ENCODE measurements at regions not wholly inside any gene's neighbourhood (a gene's known extent, or its start where the extent isn't known, plus 50 kb on each side); places are given as distances from the start of the nearest gene placed in this dataset.

GRCh38 chr4:52201715-52202114 lies 150.6 kb downstream of the SPATA18 start:
- H3K27ac ChIP-seq (ENCODE audit: low read depth in 1 of 2, low read length in 2 of 2) = no peak overlapping the region
- no peaks in the 10 kb centered on the region for H3K4me1 ChIP-seq (ENCODE audit: control insufficient read depth in 4 of 4, insufficient read depth in 4 of 4, low read length in 3 of 4)
- no peak overlapping the region for H3K4me3 ChIP-seq (ENCODE audit: low read depth in 1 of 3, low read length in 3 of 3)
- WGBS = 89% methylated on average over 1 of the region's 1 CpG
- no peak overlapping the region for H3K9ac ChIP-seq (ENCODE audit: low read depth in 1 of 2, low read length in 2 of 2)
- no peaks in the 10 kb centered on the region for H3K27me3 ChIP-seq (ENCODE audit: control insufficient read depth in 4 of 4, insufficient read depth in 4 of 4, low read length in 3 of 4)
- DNase-seq (ENCODE audit: low spot score) = no peak
- TF ChIP-seq EGR1 (IDR thresholded peaks at IDR 0.05; ENCODE audit: low read depth in 2 of 2) (no peak), ZBTB33 (IDR thresholded peaks at IDR 0.05) (no peak), NR2F2 (IDR thresholded peaks at IDR 0.05) (no peak), GABPA (IDR thresholded peaks at IDR 0.05 in 1 of 2, conservative IDR thresholded peaks at IDR 0.05 in 1 of 2) (no peak), ATF3 (IDR thresholded peaks at IDR 0.05) (no peak), HNF4A (conservative IDR thresholded peaks at IDR 0.05) (no peak), CTCF (IDR thresholded peaks at IDR 0.05; ENCODE audit: low read depth, low read length, missing input control) (no peak), HNF4G (IDR thresholded peaks at IDR 0.05) (no peak), YY1 (IDR thresholded peaks at IDR 0.05) (no peak), FOXA1 (IDR thresholded peaks at IDR 0.05) (no peak), RAD21 (IDR thresholded peaks at IDR 0.05) (no peak), SP1 (IDR thresholded peaks at IDR 0.05) (no peak), REST (IDR thresholded peaks at IDR 0.05) (no peak), FOXA2 (IDR thresholded peaks at IDR 0.05) (no peak)
- no peaks in the 10 kb centered on the region for H3K36me3 ChIP-seq (ENCODE audit: control insufficient read depth in 4 of 4, insufficient read depth in 3 of 4, low read depth in 1 of 4, low read length in 3 of 4)
- H3K9me3 ChIP-seq (ENCODE audit: control insufficient read depth in 4 of 4, low read length in 3 of 4) = no peaks in the 10 kb centered on the region

- no peak overlapping the region for H3K9ac ChIP-seq (ENCODE audit: low read depth in 1 of 2, low read length in 2 of 2)
- no peaks in the 10 kb centered on the region for H3K4me1 ChIP-seq (ENCODE audit: control insufficient read depth in 4 of 4, insufficient read depth in 4 of 4, low read length in 3 of 4)
- no peak for DNase-seq (ENCODE audit: low spot score)
- TF ChIP-seq MAX (IDR thresholded peaks at IDR 0.05) (no peak), GABPA (IDR thresholded peaks at IDR 0.05 in 1 of 2, conservative IDR thresholded peaks at IDR 0.05 in 1 of 2) (no peak), ZBTB33 (IDR thresholded peaks at IDR 0.05) (no peak), FOXA2 (IDR thresholded peaks at IDR 0.05) (no peak), HNF4A (conservative IDR thresholded peaks at IDR 0.05) (no peak), TAF1 (conservative IDR thresholded peaks at IDR 0.05) (no peak), RAD21 (IDR thresholded peaks at IDR 0.05) (no peak), JUND (IDR thresholded peaks at IDR 0.05) (no peak), EGR1 (IDR thresholded peaks at IDR 0.05; ENCODE audit: low read depth in 2 of 2) (no peak), FOXA1 (IDR thresholded peaks at IDR 0.05) (no peak), YY1 (IDR thresholded peaks at IDR 0.05) (no peak), SP1 (IDR thresholded peaks at IDR 0.05) (no peak)
- H3K27ac ChIP-seq (ENCODE audit: low read depth in 1 of 2, low read length in 2 of 2) = no peak overlapping the region
- H3K4me3 ChIP-seq (ENCODE audit: low read depth in 1 of 3, low read length in 3 of 3) = no peak overlapping the region
- H3K9me3 ChIP-seq (ENCODE audit: control insufficient read depth in 4 of 4, low read length in 3 of 4) = no peaks in the 10 kb centered on the region
- 57% methylated on average over 4 of the region's 4 CpGs for WGBS
- no peaks in the 10 kb centered on the region for H3K36me3 ChIP-seq (ENCODE audit: control insufficient read depth in 4 of 4, insufficient read depth in 3 of 4, low read depth in 1 of 4, low read length in 3 of 4)
- no peaks in the 10 kb centered on the region for H3K27me3 ChIP-seq (ENCODE audit: control insufficient read depth in 4 of 4, insufficient read depth in 4 of 4, low read length in 3 of 4)
Observed at GRCh38 chr4:52202251-52202779, 151.2 kb downstream of the SPATA18 start.

All from liver (tissue), 8 donors.